ENCODE measurements at regions not wholly inside any gene's neighbourhood (a gene's known extent, or its start where the extent isn't known, plus 50 kb on each side); places are given as distances from the start of the nearest gene placed in this dataset.
"Not testable (repeated sequence)": the region's sequence is repeated elsewhere in the genome, so short reads cannot be mapped to it uniquely, and the experiment has no call there.

DNA sequence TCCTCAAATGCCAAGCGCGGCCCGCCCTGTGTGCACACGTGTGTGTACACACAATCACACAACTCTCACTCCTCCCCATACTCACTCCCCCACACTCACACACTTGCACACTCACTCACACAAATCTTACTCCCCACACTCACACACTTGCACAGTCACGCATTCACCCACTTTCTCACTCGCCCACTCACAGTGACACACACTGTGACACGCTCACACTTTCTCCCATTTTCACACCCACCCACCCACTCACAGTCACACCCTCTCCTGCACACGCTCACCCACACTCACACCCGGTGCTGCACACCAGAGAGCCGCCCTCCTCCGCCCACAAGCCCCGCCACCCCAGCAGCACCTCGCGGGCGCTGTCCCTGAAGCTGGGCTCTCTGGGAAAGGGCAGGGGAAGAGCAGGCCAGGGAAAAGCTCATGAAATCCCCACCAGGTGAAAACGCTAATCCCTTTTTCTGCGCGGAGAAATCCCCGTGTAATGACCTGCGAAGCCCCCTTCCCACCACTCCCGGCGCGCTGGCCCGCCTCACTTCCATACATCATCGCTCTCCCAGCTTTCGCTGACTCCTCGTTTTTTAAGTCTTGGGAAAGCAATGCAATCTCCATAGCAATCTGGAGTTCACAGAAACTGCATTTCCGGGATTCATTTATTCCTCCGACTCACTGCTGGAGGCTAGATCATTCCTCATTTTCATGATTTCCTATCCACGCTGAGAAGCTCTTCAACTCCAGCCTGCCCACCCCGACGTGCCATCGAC is 211.6 kb upstream of the LRRC61 start:
- H3K27me3 ChIP-seq (ENCODE audit: control insufficient read depth, insufficient read depth, low read length), result peaks cover 42% of the 10 kb centered on the region
- not testable (repeated sequence) for H3K4me3 ChIP-seq (ENCODE audit: low read depth, low read length); H3K9me3 ChIP-seq (ENCODE audit: control insufficient read depth, insufficient read depth, low read depth, low read length); H3K9ac ChIP-seq (ENCODE audit: low read length); H3K4me1 ChIP-seq (ENCODE audit: control insufficient read depth, insufficient read depth, low read length); H3K36me3 ChIP-seq (ENCODE audit: control insufficient read depth, insufficient read depth, low read length); H3K27ac ChIP-seq (ENCODE audit: low read depth, low read length)

DNA sequence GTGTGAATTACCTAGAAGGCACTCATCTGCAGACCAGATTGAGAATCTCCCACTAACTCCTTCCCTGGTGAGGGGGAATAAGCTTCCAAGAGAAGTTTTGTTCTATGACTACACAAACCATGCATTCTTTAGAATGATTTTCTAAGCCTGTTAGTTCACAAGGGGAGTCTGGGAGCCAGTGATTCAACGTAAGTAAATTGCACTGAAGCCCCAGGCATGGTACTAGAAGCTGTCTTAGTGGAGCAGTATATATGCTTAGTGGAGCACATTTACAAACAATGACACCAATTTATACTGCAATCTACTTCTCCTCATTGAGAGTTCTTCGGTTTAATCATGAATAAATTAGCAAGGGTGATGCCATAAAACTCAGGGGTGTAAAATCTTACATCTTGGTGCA is 209.9 kb upstream of the LRRC61 start:
- H3K9ac ChIP-seq (ENCODE audit: low read length); H3K27ac ChIP-seq (ENCODE audit: low read depth, low read length); H3K9me3 ChIP-seq (ENCODE audit: control insufficient read depth, insufficient read depth, low read depth, low read length); H3K4me1 ChIP-seq (ENCODE audit: control insufficient read depth, insufficient read depth, low read length); H3K4me3 ChIP-seq (ENCODE audit: low read depth, low read length); H3K36me3 ChIP-seq (ENCODE audit: control insufficient read depth, insufficient read depth, low read length): not testable (repeated sequence)
- H3K27me3 ChIP-seq (ENCODE audit: control insufficient read depth, insufficient read depth, low read length), result peaks cover 42% of the 10 kb centered on the region

DNA sequence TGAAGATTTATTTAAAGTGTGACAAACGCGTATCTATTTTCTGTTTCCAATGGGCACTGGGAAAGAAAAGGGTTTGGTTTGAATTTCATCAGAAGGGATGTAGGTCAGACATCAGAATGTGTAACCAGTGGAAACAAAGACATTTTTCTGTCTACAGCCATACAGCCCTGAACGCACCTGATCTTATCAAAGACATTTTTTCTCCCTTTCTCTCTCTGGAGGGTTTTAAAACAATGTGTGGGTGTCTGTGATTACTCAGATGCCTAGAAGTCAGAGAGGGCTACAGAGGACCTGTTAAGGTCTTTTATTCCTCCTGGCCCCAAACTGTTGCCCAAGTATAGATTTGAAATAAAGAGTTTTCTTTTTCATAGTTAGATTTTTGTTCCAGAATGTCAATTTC is 208.6 kb upstream of the LRRC61 start:
- not testable (repeated sequence) for H3K27ac ChIP-seq (ENCODE audit: low read depth, low read length); H3K36me3 ChIP-seq (ENCODE audit: control insufficient read depth, insufficient read depth, low read length); H3K4me3 ChIP-seq (ENCODE audit: low read depth, low read length); H3K9me3 ChIP-seq (ENCODE audit: control insufficient read depth, insufficient read depth, low read depth, low read length); H3K4me1 ChIP-seq (ENCODE audit: control insufficient read depth, insufficient read depth, low read length); H3K9ac ChIP-seq (ENCODE audit: low read length)
- H3K27me3 ChIP-seq (ENCODE audit: control insufficient read depth, insufficient read depth, low read length), result peaks cover 42% of the 10 kb centered on the region

DNA sequence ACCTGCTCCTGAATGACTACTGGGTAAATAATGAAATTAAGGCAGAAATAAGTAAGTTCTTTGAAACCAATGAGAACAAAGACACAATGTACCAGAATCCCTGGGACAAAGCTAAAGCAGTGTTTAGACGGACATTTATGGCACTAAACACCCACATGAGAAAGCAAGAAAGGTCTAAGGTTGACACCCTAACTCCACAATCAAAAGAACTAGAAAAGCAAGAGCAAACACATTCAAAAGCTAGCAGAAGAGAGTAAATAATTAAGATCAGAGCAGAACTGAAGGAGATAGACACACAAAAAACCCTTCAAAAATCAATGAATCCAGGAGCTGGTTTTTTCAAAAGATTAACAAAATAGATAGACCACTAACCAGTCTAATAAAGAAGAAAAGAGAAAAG is 203.2 kb upstream of the LRRC61 start:
- H3K27me3 ChIP-seq (ENCODE audit: control insufficient read depth, insufficient read depth, low read length), result peaks cover 11% of the 10 kb centered on the region; the same call in 1 of the 2 replicates
- H3K36me3 ChIP-seq (ENCODE audit: control insufficient read depth, insufficient read depth, low read length); H3K9ac ChIP-seq (ENCODE audit: low read length): not testable (repeated sequence)

DNA sequence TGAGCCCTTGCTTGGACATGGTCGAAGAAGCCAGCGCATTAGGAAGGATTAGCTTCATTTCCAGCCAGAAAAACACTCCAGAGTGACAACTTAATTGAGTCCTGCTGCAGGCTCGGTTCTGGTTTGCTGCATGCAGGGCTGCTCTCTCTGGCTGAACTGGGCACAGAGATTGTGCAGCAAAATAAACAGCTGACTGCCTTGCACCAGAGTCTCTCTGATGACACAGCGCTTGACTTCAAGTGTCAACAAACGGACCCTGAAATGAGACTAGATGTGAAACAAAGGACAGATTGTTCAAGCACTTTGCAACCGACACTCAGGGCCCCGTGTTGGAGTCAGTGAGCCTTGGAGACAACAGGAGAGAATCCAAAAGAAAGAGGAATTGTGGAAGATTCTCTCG is 197.3 kb upstream of the LRRC61 start:
- H3K4me3 ChIP-seq (ENCODE audit: low read depth, low read length); H3K9me3 ChIP-seq (ENCODE audit: control insufficient read depth, insufficient read depth, low read depth, low read length); H3K36me3 ChIP-seq (ENCODE audit: control insufficient read depth, insufficient read depth, low read length); H3K4me1 ChIP-seq (ENCODE audit: control insufficient read depth, insufficient read depth, low read length); H3K9ac ChIP-seq (ENCODE audit: low read length); H3K27ac ChIP-seq (ENCODE audit: low read depth, low read length); H3K27me3 ChIP-seq (ENCODE audit: control insufficient read depth, insufficient read depth, low read length): not testable (repeated sequence)

More for the DNA sequence above, 203.2 kb upstream of the LRRC61 start:
- H3K4me3 ChIP-seq (ENCODE audit: low read depth, low read length); H3K27ac ChIP-seq (ENCODE audit: low read depth, low read length); H3K4me1 ChIP-seq (ENCODE audit: control insufficient read depth, insufficient read depth, low read length); H3K9me3 ChIP-seq (ENCODE audit: control insufficient read depth, insufficient read depth, low read depth, low read length): not testable (repeated sequence)

DNA sequence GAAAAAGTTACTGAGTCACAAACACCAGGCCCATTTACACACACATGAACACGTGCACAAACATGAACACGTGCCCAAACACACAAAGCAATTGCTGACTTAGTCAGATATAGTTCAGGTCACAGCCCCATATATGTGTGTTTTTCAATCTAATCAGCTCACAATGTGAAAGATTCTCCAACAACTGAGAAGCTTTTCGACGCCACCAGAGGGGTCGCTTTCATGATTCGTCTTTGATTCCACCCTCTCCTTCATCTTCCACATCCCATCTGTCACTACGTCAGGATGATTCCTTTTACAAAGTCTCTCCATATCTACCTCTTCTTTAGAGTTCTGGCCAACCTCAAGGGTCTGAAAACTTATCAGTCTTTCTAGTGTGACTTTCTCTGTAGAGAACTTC is 188.7 kb upstream of the LRRC61 start:
- not testable (repeated sequence) for H3K4me3 ChIP-seq (ENCODE audit: low read depth, low read length); H3K4me1 ChIP-seq (ENCODE audit: control insufficient read depth, insufficient read depth, low read length); H3K9me3 ChIP-seq (ENCODE audit: control insufficient read depth, insufficient read depth, low read depth, low read length); H3K36me3 ChIP-seq (ENCODE audit: control insufficient read depth, insufficient read depth, low read length); H3K27ac ChIP-seq (ENCODE audit: low read depth, low read length); H3K9ac ChIP-seq (ENCODE audit: low read length); H3K27me3 ChIP-seq (ENCODE audit: control insufficient read depth, insufficient read depth, low read length)

DNA sequence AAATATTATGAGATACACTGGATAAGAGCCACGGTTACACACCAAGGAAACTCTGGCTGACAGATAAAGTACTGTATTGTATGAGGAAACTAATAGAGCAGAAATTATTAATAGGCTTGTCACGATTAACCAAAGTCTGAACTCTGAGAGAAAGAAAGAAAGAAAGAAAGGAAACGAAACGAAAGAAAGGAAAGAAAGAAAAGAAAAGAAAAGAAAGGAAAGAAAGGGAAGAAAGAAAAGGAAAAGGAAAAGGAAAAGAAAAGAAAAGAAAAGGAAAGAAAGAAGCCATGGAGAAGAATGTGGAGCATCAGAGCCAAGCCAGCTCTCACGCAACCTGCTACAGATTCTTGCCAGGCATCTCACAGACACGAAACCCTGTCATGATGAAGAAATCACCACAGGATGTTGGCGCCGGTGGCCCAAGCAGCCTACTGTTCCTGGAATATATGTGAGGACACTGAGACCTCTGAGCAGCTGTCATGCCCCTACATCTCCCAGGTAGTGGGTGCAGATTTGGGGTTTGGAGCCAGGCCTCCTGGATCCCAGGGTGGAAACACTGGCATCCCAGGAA is 187.4 kb upstream of the LRRC61 start:
- H3K27ac ChIP-seq (ENCODE audit: low read depth, low read length); H3K4me1 ChIP-seq (ENCODE audit: control insufficient read depth, insufficient read depth, low read length); H3K4me3 ChIP-seq (ENCODE audit: low read depth, low read length); H3K27me3 ChIP-seq (ENCODE audit: control insufficient read depth, insufficient read depth, low read length); H3K36me3 ChIP-seq (ENCODE audit: control insufficient read depth, insufficient read depth, low read length); H3K9me3 ChIP-seq (ENCODE audit: control insufficient read depth, insufficient read depth, low read depth, low read length); H3K9ac ChIP-seq (ENCODE audit: low read length): not testable (repeated sequence)

DNA sequence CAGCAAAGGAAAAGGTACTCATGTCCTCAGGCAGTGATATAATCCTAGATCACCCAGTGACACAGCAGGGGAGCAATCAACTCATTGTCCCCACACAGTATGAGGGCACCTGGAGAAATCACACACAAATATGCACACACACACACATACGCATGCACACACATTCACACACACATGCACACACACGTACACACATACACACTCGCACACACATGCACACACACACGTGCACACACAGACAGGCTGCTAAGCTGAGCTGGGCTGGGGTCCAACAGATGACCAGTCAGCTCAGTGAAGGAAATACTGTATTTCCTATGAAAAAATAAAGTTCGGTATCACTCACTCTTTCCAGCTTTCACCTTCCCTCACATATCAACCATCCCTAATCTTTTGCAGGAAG is 183.3 kb upstream of the LRRC61 start:
- H3K36me3 ChIP-seq (ENCODE audit: control insufficient read depth, insufficient read depth, low read length); H3K9me3 ChIP-seq (ENCODE audit: control insufficient read depth, insufficient read depth, low read depth, low read length); H3K4me1 ChIP-seq (ENCODE audit: control insufficient read depth, insufficient read depth, low read length); H3K9ac ChIP-seq (ENCODE audit: low read length); H3K27ac ChIP-seq (ENCODE audit: low read depth, low read length); H3K27me3 ChIP-seq (ENCODE audit: control insufficient read depth, insufficient read depth, low read length); H3K4me3 ChIP-seq (ENCODE audit: low read depth, low read length): not testable (repeated sequence)

DNA sequence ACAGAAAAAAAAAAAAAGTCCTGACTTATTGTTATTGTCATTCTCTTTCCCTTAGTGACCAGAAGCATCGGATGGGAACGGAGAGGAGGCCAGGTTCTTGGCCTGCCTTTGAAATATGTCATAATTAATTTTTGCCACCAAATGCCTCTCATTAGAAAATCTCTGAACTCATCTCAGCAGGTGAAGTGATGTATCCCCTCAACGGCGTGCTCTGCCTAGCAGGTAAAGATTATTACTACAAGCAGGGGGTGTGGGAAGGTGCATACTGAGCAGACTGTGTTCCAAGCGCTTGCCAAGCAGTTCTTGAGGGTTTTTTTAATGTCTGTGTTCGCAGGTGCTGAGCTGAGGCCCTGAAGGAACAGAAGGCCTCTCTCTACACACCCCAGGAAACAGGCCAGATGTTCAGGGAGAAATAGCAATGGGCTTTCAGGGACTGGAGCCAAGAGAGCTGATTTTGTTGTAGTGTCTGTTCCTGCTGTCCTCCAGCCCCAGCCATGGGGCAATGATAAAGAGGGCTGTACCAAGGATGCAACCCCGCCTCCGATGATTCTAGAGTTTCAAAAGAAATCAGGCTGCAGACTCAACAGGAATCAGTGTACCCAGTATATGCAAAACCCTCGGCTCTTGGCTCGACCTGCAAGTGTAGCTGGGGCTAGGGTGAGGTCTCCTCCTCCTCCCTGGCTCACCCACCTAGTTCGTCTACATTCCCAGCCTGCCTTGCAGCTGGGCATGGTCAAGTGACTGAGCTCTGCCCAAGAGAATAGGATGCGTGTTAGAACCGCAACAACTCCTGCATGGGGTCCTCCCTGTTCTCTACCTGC is 181.4 kb upstream of the LRRC61 start:
- not testable (repeated sequence) for H3K27ac ChIP-seq (ENCODE audit: low read depth, low read length); H3K4me1 ChIP-seq (ENCODE audit: control insufficient read depth, insufficient read depth, low read length); H3K27me3 ChIP-seq (ENCODE audit: control insufficient read depth, insufficient read depth, low read length); H3K9ac ChIP-seq (ENCODE audit: low read length); H3K9me3 ChIP-seq (ENCODE audit: control insufficient read depth, insufficient read depth, low read depth, low read length); H3K4me3 ChIP-seq (ENCODE audit: low read depth, low read length); H3K36me3 ChIP-seq (ENCODE audit: control insufficient read depth, insufficient read depth, low read length)

DNA sequence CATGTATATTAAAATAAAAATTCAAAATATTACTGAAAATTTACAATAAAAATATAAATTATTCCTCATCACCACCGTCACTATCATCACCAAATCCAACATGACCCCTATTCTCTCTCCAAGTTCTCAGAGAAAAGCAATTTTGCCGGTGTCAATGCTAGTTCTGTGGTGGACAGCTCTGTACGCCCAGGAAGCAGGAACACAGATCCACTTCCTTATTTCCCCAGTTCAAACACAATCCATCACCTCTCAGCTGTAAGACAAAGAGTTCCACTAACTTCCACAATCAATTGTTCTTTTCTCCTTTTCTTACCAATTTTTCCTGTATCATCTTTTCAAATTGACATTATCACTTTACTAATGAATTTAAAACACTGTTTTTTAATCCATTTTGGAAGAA is 177.0 kb upstream of the LRRC61 start:
- not testable (repeated sequence) for H3K9me3 ChIP-seq (ENCODE audit: control insufficient read depth, insufficient read depth, low read depth, low read length); H3K4me3 ChIP-seq (ENCODE audit: low read depth, low read length); H3K27me3 ChIP-seq (ENCODE audit: control insufficient read depth, insufficient read depth, low read length); H3K36me3 ChIP-seq (ENCODE audit: control insufficient read depth, insufficient read depth, low read length); H3K27ac ChIP-seq (ENCODE audit: low read depth, low read length); H3K4me1 ChIP-seq (ENCODE audit: control insufficient read depth, insufficient read depth, low read length); H3K9ac ChIP-seq (ENCODE audit: low read length)

DNA sequence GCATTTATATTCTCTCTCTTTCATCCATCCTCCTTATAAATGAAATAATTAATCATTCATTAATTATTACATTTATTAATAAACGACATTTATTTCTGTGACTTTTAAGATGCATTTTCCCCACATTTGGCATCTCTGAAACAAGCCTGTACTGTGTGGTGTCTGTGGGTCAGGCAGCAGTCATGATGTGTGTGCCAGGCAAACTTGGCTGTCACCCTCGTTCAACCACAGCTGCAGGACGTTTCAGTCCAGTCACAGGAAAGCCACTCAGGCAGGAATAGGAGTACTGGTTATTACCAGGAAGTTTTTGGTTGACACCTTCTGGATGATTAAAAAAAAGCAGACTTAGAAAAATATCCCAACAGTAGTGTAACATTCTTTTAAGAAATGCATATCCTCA is 175.6 kb upstream of the LRRC61 start:
- not testable (repeated sequence) for H3K27ac ChIP-seq (ENCODE audit: low read depth, low read length); H3K9me3 ChIP-seq (ENCODE audit: control insufficient read depth, insufficient read depth, low read depth, low read length); H3K4me3 ChIP-seq (ENCODE audit: low read depth, low read length); H3K4me1 ChIP-seq (ENCODE audit: control insufficient read depth, insufficient read depth, low read length); H3K27me3 ChIP-seq (ENCODE audit: control insufficient read depth, insufficient read depth, low read length); H3K9ac ChIP-seq (ENCODE audit: low read length); H3K36me3 ChIP-seq (ENCODE audit: control insufficient read depth, insufficient read depth, low read length)

Measured in HUES6 (cell line).